ELR (cell line): ENCODE measurements at regions not wholly inside any gene's neighbourhood (a gene's known extent, or its start where the extent isn't known, plus 50 kb on each side); places are given as distances from the start of the nearest gene placed in this dataset.
A peak's percentile ranks its signal among the peaks of the same experiment; 100 is the strongest.

Source experiments
- DNase-seq: peaks from one replicate; pipeline ENCODE4 v3.0.0-alpha.2; 2015; ENCODE audit warnings: low read depth

GRCh38 chr11:115926138-115926537, 421.9 kb upstream of the CADM1 start:
- no peak for DNase-seq

GRCh38 chr11:115925568-115926090, 421.4 kb upstream of the CADM1 start:
- DNase-seq = no peak

GRCh38 chr11:115924744-115925567, 420.7 kb upstream of the CADM1 start:
- DNase-seq = peak; percentile 29

GRCh38 chr11:115922876-115923275, 418.7 kb upstream of the CADM1 start:
- DNase-seq = no peak

- no peak for DNase-seq
Observed at GRCh38 chr11:115921986-115922385, 417.8 kb upstream of the CADM1 start.

GRCh38 chr11:115921540-115921939, 417.3 kb upstream of the CADM1 start:
- no peak for DNase-seq

GRCh38 chr11:115920841-115921480, 416.7 kb upstream of the CADM1 start:
- no peak for DNase-seq

- DNase-seq = no peak
Observed at GRCh38 chr11:115920092-115920461, 415.9 kb upstream of the CADM1 start.

GRCh38 chr11:115919341-115920091, 415.3 kb upstream of the CADM1 start:
- DNase-seq = no peak

GRCh38 chr11:115918576-115918975, 414.4 kb upstream of the CADM1 start:
- DNase-seq = no peak

- DNase-seq = no peak
Observed at GRCh38 chr11:115916608-115917007, 412.4 kb upstream of the CADM1 start.

GRCh38 chr11:115912484-115912945, 408.3 kb upstream of the CADM1 start:
- DNase-seq = no peak

- DNase-seq = no peak
Observed at GRCh38 chr11:115911613-115912346, 407.6 kb upstream of the CADM1 start.

- no peak for DNase-seq
Observed at GRCh38 chr11:115910379-115910778, 406.2 kb upstream of the CADM1 start.

GRCh38 chr11:115906171-115906570, 402.0 kb upstream of the CADM1 start:
- DNase-seq = no peak

GRCh38 chr11:115905341-115906000, 401.3 kb upstream of the CADM1 start:
- DNase-seq = peak; percentile 10

- DNase-seq = no peak
Observed at GRCh38 chr11:115903179-115903578, 399.0 kb upstream of the CADM1 start.

GRCh38 chr11:115901069-115901468, 396.9 kb upstream of the CADM1 start:
- no peak for DNase-seq

- DNase-seq = no peak
Observed at GRCh38 chr11:115900111-115900510, 395.9 kb upstream of the CADM1 start.

- no peak for DNase-seq
Observed at GRCh38 chr11:115897707-115898106, 393.5 kb upstream of the CADM1 start.

- DNase-seq = no peak
Observed at GRCh38 chr11:115896084-115896483, 391.9 kb upstream of the CADM1 start.
